H1 (cell line): ENCODE measurements at regions not wholly inside any gene's neighbourhood (a gene's known extent, or its start where the extent isn't known, plus 50 kb on each side); places are given as distances from the start of the nearest gene placed in this dataset.

Experiments used
- KDM5A ChIP-seq: fragments of 200-600 bp; IDR thresholded peaks from 2 replicates; pipeline ENCODE4 v1.7.1; 2012; ENCODE audit warnings: mild to moderate bottlenecking, low read length, inconsistent platforms, mixed read lengths
- TF ChIP-seq, protein P1 (sequence below): IDR thresholded peaks from 2 replicates; pipeline ENCODE4 v1.6.1; 2011; ENCODE audit warnings: low read length, improper control_type of control experiment
- TF ChIP-seq, protein P2 (sequence below): IDR thresholded peaks from 2 replicates; pipeline ENCODE4 v1.6.1; 2012; ENCODE audit warnings: low read length, inconsistent platforms

DNA sequence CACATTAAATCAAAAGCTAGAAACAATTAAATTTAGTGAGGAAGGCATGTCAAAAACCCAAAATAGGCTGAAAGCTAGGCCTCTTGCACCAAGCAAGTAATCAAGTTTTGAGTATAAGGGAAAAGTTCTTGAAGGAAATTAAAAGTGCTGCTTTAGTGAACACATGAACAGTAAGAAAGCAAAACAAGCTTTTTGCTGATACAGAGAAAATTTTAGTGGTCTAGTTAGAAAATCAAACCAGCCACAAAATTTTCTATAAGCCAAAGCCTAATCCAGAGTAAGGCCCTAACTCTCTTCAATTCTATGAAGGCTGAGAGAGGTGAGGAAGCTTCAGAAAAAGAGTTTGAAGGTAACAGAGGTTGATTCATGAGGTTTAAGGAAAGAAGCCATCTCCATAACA is 116.2 kb downstream of the CYB561 start (continued):
- TF ChIP-seq, protein P1, sequence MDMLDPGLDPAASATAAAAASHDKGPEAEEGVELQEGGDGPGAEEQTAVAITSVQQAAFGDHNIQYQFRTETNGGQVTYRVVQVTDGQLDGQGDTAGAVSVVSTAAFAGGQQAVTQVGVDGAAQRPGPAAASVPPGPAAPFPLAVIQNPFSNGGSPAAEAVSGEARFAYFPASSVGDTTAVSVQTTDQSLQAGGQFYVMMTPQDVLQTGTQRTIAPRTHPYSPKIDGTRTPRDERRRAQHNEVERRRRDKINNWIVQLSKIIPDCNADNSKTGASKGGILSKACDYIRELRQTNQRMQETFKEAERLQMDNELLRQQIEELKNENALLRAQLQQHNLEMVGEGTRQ, result no peak
- no peak for TF ChIP-seq KDM5A
- TF ChIP-seq, protein P2, sequence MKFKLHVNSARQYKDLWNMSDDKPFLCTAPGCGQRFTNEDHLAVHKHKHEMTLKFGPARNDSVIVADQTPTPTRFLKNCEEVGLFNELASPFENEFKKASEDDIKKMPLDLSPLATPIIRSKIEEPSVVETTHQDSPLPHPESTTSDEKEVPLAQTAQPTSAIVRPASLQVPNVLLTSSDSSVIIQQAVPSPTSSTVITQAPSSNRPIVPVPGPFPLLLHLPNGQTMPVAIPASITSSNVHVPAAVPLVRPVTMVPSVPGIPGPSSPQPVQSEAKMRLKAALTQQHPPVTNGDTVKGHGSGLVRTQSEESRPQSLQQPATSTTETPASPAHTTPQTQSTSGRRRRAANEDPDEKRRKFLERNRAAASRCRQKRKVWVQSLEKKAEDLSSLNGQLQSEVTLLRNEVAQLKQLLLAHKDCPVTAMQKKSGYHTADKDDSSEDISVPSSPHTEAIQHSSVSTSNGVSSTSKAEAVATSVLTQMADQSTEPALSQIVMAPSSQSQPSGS, result no peak
- TF ChIP-seq, all 59 proteins: peak for 0
